GM12878 (cell line): ENCODE measurements at regions not wholly inside any gene's neighbourhood (a gene's known extent, or its start where the extent isn't known, plus 50 kb on each side); places are given as distances from the start of the nearest gene placed in this dataset.

ENCODE experiments used
- ATAC-seq: fragments of 200-7000 bp; cut with Tn5 transposase; 3 replicates; pipeline ENCODE4 v1.9.1; 2020; ENCODE audit warnings: mild to moderate bottlenecking, moderate library complexity
- BruUV-seq: library from RNA; stranded (reverse); fragments of 400-500 nt; replicated peaks from 2 replicates; lab custom pipeline; 2021; lab: Mats Ljungman, UMichigan
- CTCF ChIA-PET: fragments of 300-600 bp; sonication (Branson Sonifier 250); formaldehyde crosslinking; extraction: SDS; loops from one replicate; lab custom pipeline; 2021; ENCODE audit warnings: inconsistent platforms; lab: Yijun Ruan, JAX
- POLR2A ChIA-PET: fragments of 350-600 bp; formaldehyde crosslinking; extraction: SDS; loops from one replicate; lab custom pipeline; 2021; ENCODE audit warnings: inconsistent platforms; lab: Charles Lee
- RAD21 ChIA-PET: fragments of 300-600 bp; sonication (Branson Sonifier 250); formaldehyde crosslinking; loops from one replicate; lab custom pipeline; 2023; ENCODE audit warnings: antibody characterized with exemption; ENCODE audit not compliant: unreplicated experiment; lab: Charles Lee
- SMC1A ChIA-PET: fragments of 300-600 bp; sonication (Branson Sonifier 250); formaldehyde crosslinking; loops from one replicate; lab custom pipeline; 2023; ENCODE audit not compliant: unreplicated experiment, uncharacterized antibody; lab: Charles Lee
- DNase-seq: peaks from one replicate; pipeline ENCODE4 v3.0.0-alpha.2; 2011; ENCODE audit warnings: low read depth, low spot score
- FAIRE-seq: peaks from 3 replicates; lab custom pipeline; 2011; peaks lifted over from hg19 to GRCh38; lab: Jason Lieb, UNC
- H2AFZ ChIP-seq: 2 replicates; pipeline ENCODE4 v1.6.0; 2011; ENCODE audit warnings: low read depth, low read length, control low read depth; ENCODE audit not compliant: control insufficient read depth
- H3K27ac ChIP-seq: 2 replicates; pipeline ENCODE4 v1.5.1; 2011; ENCODE audit warnings: control low read depth; ENCODE audit not compliant: control insufficient read depth, insufficient read depth
- H3K27me3 ChIP-seq, 2 experiments: replicated peaks in 1 of 2; 2 replicates each; pipeline versions ENCODE4 v1.6.0 to v1.6.1; 2011; ENCODE audit warnings: low read length in 1 of 2; ENCODE audit not compliant: control insufficient read depth in 2 of 2, insufficient read depth in 2 of 2
- H3K36me3 ChIP-seq, 2 experiments: 2 replicates each; pipeline ENCODE4 v1.5.1; 2011; ENCODE audit warnings: low read length in 1 of 2; ENCODE audit not compliant: control insufficient read depth in 2 of 2, insufficient read depth in 2 of 2
- H3K4me1 ChIP-seq: 2 replicates; pipeline ENCODE4 v1.6.1; 2011; ENCODE audit warnings: mild to moderate bottlenecking, low read length, moderate library complexity, mixed read lengths; ENCODE audit not compliant: control insufficient read depth, insufficient read depth
- H3K4me2 ChIP-seq: 2 replicates; pipeline ENCODE4 v1.6.0; 2011; ENCODE audit warnings: control low read depth; ENCODE audit not compliant: control insufficient read depth, insufficient read depth
- H3K4me3 ChIP-seq: fragments of 200-600 bp; sonication (generic); 2 replicates; pipeline ENCODE4 v1.5.1; 2016
- H3K79me2 ChIP-seq: 2 replicates; pipeline ENCODE4 v1.6.0; 2011; ENCODE audit warnings: low read length; ENCODE audit not compliant: control insufficient read depth, insufficient read depth
- H3K9ac ChIP-seq: 2 replicates; pipeline ENCODE4 v1.8.0; 2011; ENCODE audit warnings: low read length, control low read depth, mixed read lengths; ENCODE audit not compliant: control insufficient read depth, insufficient read depth
- H3K9me3 ChIP-seq: replicated peaks from 3 replicates; pipeline ENCODE4 v1.5.1; 2011; ENCODE audit warnings: mild to moderate bottlenecking, low read length; ENCODE audit not compliant: control insufficient read depth, insufficient read depth
- H4K20me1 ChIP-seq: 2 replicates; pipeline ENCODE4 v1.6.0; 2011; ENCODE audit not compliant: control insufficient read depth, insufficient read depth
- ATF3 ChIP-seq: IDR thresholded peaks from 2 replicates; pipeline ENCODE4 v1.6.1; 2011; ENCODE audit warnings: low read depth, mild to moderate bottlenecking, low read length, moderate library complexity, borderline replicate concordance; ENCODE audit errors: extremely low read depth
- CREB1 ChIP-seq: IDR thresholded peaks from 2 replicates; pipeline ENCODE4 v1.6.1; 2012; ENCODE audit warnings: low read depth, mild to moderate bottlenecking, inconsistent platforms
- E2F8 ChIP-seq: fragments of 450-650 bp; IDR thresholded peaks from 2 replicates; pipeline ENCODE4 v1.6.1; 2018; ENCODE audit warnings: mild to moderate bottlenecking, low read depth, moderate library complexity; ENCODE audit not compliant: partially characterized antibody
- KAT2A ChIP-seq: conservative IDR thresholded peaks from 2 replicates; pipeline ENCODE4 v1.6.1; 2011; ENCODE audit warnings: low read depth, low read length; ENCODE audit not compliant: control insufficient read depth
- MTA3 ChIP-seq: IDR thresholded peaks from 2 replicates; pipeline ENCODE4 v1.6.1; 2012; ENCODE audit warnings: low read length, inconsistent platforms, borderline replicate concordance
- MXI1 ChIP-seq: fragments of 150-350 bp; IDR thresholded peaks from 2 replicates; pipeline ENCODE4 v1.6.1; 2011; ENCODE audit warnings: low read depth, mild to moderate bottlenecking, inconsistent platforms, low read length, improper control_type of control experiment
- NR2C1 ChIP-seq: fragments of 450-650 bp; IDR thresholded peaks from 2 replicates; pipeline ENCODE4 v1.6.1; 2017; ENCODE audit warnings: antibody characterized with exemption, mild to moderate bottlenecking, moderate library complexity
- PKNOX1 ChIP-seq: fragments of 450-650 bp; IDR thresholded peaks from 2 replicates; pipeline ENCODE4 v1.6.1; 2016; ENCODE audit warnings: mild to moderate bottlenecking
- PML ChIP-seq: IDR thresholded peaks from 2 replicates; pipeline ENCODE4 v1.6.1; 2012; ENCODE audit warnings: low read length, inconsistent platforms
- POLR2AphosphoS5 ChIP-seq: IDR thresholded peaks from 2 replicates; pipeline ENCODE4 v1.6.1; 2011; ENCODE audit warnings: mild to moderate bottlenecking, low read length, inconsistent platforms
- RBBP5 ChIP-seq: fragments of 200-600 bp; sonication (generic); conservative IDR thresholded peaks from 2 replicates; pipeline ENCODE4 v1.6.1; 2016
- REST ChIP-seq: IDR thresholded peaks from 2 replicates; pipeline ENCODE4 v1.6.1; 2012; ENCODE audit warnings: mild to moderate bottlenecking, low read depth, low read length
- SIN3A ChIP-seq: IDR thresholded peaks from 2 replicates; pipeline ENCODE4 v1.6.1; 2012; ENCODE audit warnings: low read depth, low read length, improper control_type of control experiment
- SMAD1 ChIP-seq: fragments of 450-650 bp; IDR thresholded peaks from 2 replicates; pipeline ENCODE4 v1.6.1; 2018; ENCODE audit warnings: mild to moderate bottlenecking, low read depth; ENCODE audit not compliant: partially characterized antibody
- SMC3 ChIP-seq: IDR thresholded peaks from 2 replicates; pipeline ENCODE4 v1.6.1; 2011; ENCODE audit warnings: low read length, improper control_type of control experiment, borderline replicate concordance
- SREBF1 ChIP-seq: IDR thresholded peaks from 2 replicates; pipeline ENCODE4 v1.6.1; 2012; ENCODE audit warnings: mild to moderate bottlenecking, low read length
- SREBF2 ChIP-seq: IDR thresholded peaks from 2 replicates; pipeline ENCODE4 v1.6.1; 2012; ENCODE audit warnings: mild to moderate bottlenecking, low read length
- SUPT20H ChIP-seq: IDR thresholded peaks from 2 replicates; pipeline ENCODE4 v1.6.1; 2011; ENCODE audit warnings: low read depth, mild to moderate bottlenecking, low read length, moderate library complexity, borderline replicate concordance; ENCODE audit not compliant: control insufficient read depth
- SUZ12 ChIP-seq: fragments of 200-600 bp; sonication (generic); IDR thresholded peaks from one replicate; pipeline ENCODE4 v1.6.1; 2018; ENCODE audit warnings: antibody characterized with exemption, mild to moderate bottlenecking; ENCODE audit not compliant: unreplicated experiment
- WGBS: methylation state at CpG from one replicate; pipeline ENCODE4 v1.1.6; 2016; ENCODE audit warnings: low lambda C conversion rate; ENCODE audit not compliant: insufficient replicate concordance, insufficient coverage; ENCODE audit errors: missing lambda C conversion rate; 5-methylcytosine and 5-hydroxymethylcytosine counted together
- in situ Hi-C: fragments of 300-500 bp; cut with MboI; formaldehyde crosslinking; loops from 9 replicates; pipeline ENCODE4 v1.14.3; 2018; ENCODE audit warnings: mixed read lengths
- intact Hi-C: fragments of 100-400 bp; cut with micrococcal nuclease; formaldehyde crosslinking; loops from one replicate; pipeline ENCODE4 v1.14.2; 2022; ENCODE audit not compliant: unreplicated experiment

- no peak overlapping the region for H3K4me3 ChIP-seq
- no peak for DNase-seq
- no peak overlapping the region for H3K9ac ChIP-seq
- H3K4me2 ChIP-seq, result no peak overlapping the region
- no peak overlapping the region for H2AFZ ChIP-seq
- intact Hi-C loops, result no loop called here
- H4K20me1 ChIP-seq, result no peaks in the 10 kb centered on the region
- H3K4me1 ChIP-seq, result no peaks in the 10 kb centered on the region
- H3K9me3 ChIP-seq, result no peaks in the 10 kb centered on the region; the same call in 2 of the 3 replicates
- SMC1A ChIA-PET, result no interaction called here
- POLR2A ChIA-PET, result no interaction called here
- in situ Hi-C loops, result no loop called here
- RAD21 ChIA-PET, result no interaction called here
- H3K79me2 ChIP-seq, result no peaks in the 10 kb centered on the region
- no peak for FAIRE-seq
- no peak overlapping the region for H3K27ac ChIP-seq
- CTCF ChIA-PET, result no interaction called here
- H3K36me3 ChIP-seq, result no peaks in the 10 kb centered on the region
- no peaks in the 10 kb centered on the region for H3K27me3 ChIP-seq
- ATAC-seq, result no peak
- BruUV-seq, result no TSS peak
- 90% methylated on average over 2 of the region's 2 CpGs for whole genome bisulfite sequencing
- no peak for TF ChIP-seq MTA3
- TF ChIP-seq PKNOX1, result no peak
- TF ChIP-seq RBBP5, result no peak
- no peak for TF ChIP-seq E2F8
- no peak for TF ChIP-seq SIN3A
- TF ChIP-seq CREB1, result no peak
- no peak for TF ChIP-seq SMAD1
- TF ChIP-seq MXI1, result no peak
- TF ChIP-seq SUZ12, result no peak
- TF ChIP-seq POLR2AphosphoS5, result no peak
- TF ChIP-seq KAT2A, result no peak
- TF ChIP-seq REST, result no peak
- TF ChIP-seq NR2C1, result no peak
- no peak for TF ChIP-seq SREBF1
- no peak for TF ChIP-seq SUPT20H
- TF ChIP-seq SMC3, result no peak
- TF ChIP-seq PML, result no peak
- no peak for TF ChIP-seq SREBF2
- TF ChIP-seq ATF3, result no peak
Observed at GRCh38 chr6:144876689-144877088, 591.6 kb downstream of the UTRN start.
